ENCODE measurements at regions not wholly inside any gene's neighbourhood (a gene's known extent, or its start where the extent isn't known, plus 50 kb on each side); places are given as distances from the start of the nearest gene placed in this dataset.

- TF ChIP-seq RBBP5 (conservative IDR thresholded peaks at IDR 0.05) (no peak), EGR1 (IDR thresholded peaks at IDR 0.05; ENCODE audit: borderline replicate concordance in 1 of 2, low read depth in 2 of 2, low read length in 2 of 2) (no peak), CHD4 (IDR thresholded peaks at IDR 0.05) (no peak), USF1 (IDR thresholded peaks at IDR 0.05; ENCODE audit: borderline replicate concordance, extremely low read length, insufficient read depth, low read depth, low read length) (no peak), POLR2A (IDR thresholded peaks at IDR 0.05; ENCODE audit: low read depth, low read length) (no peak), MLLT1 (IDR thresholded peaks at IDR 0.05) (no peak), E4F1 (IDR thresholded peaks at IDR 0.05; ENCODE audit: borderline replicate concordance, partially characterized antibody) (no peak), ZNF384 (IDR thresholded peaks at IDR 0.05; ENCODE audit: borderline replicate concordance, low read depth, low read length) (no peak), NFXL1 (IDR thresholded peaks at IDR 0.05; ENCODE audit: borderline replicate concordance) (no peak), ASH2L (IDR thresholded peaks at IDR 0.05; ENCODE audit: borderline replicate concordance, low read depth) (no peak), BCL3 (IDR thresholded peaks at IDR 0.05; ENCODE audit: borderline replicate concordance, insufficient read depth, low read depth, low read length, poor library complexity, severe bottlenecking) (no peak), CHD2 (IDR thresholded peaks at IDR 0.05; ENCODE audit: borderline replicate concordance, low read depth, low read length) (no peak)
- ATAC-seq: no peak
- Histone ChIP-seq H3K27ac (ENCODE audit: control insufficient read depth, insufficient read depth) (no peak overlapping the region), H4K20me1 (ENCODE audit: control insufficient read depth, insufficient read depth) (no peaks in the 10 kb centered on the region), H3K36me3 (ENCODE audit: control insufficient read depth in 2 of 2, insufficient read depth in 2 of 2, low read length in 1 of 2) (no peaks in the 10 kb centered on the region), H3K4me3 (no peak overlapping the region), H3K9ac (ENCODE audit: control insufficient read depth, insufficient read depth, low read length) (no peak overlapping the region), H3K4me2 (ENCODE audit: control insufficient read depth, insufficient read depth) (no peak overlapping the region), H2AFZ (ENCODE audit: control insufficient read depth, low read depth, low read length) (no peak overlapping the region), H3K27me3 (replicated peaks in 1 of 2; ENCODE audit: control insufficient read depth in 2 of 2, insufficient read depth in 2 of 2, low read length in 1 of 2) (no peaks in the 10 kb centered on the region), H3K9me3 (replicated peaks; ENCODE audit: control insufficient read depth, insufficient read depth, low read length) (no peaks in the 10 kb centered on the region), H3K79me2 (ENCODE audit: control insufficient read depth, insufficient read depth, low read length) (no peaks in the 10 kb centered on the region), H3K4me1 (ENCODE audit: control insufficient read depth, insufficient read depth, low read length) (no peaks in the 10 kb centered on the region)
- in situ Hi-C loops (cut with MboI): no loop called here
- no TSS peak for BruUV-seq (replicated peaks)
- no peak for FAIRE-seq
- POLR2A ChIA-PET: no interaction called here
- DNase-seq (ENCODE audit: low read depth, low spot score): no peak
- CTCF ChIA-PET: no interaction called here
- intact Hi-C loops (cut with micrococcal nuclease; ENCODE audit: unreplicated experiment): no loop called here
- WGBS (ENCODE audit: insufficient coverage, insufficient replicate concordance, low lambda C conversion rate, missing lambda C conversion rate): 0% methylated on average over 3 of the region's 3 CpGs
- RAD21 ChIA-PET (ENCODE audit: unreplicated experiment): no interaction called here
- SMC1A ChIA-PET (ENCODE audit: uncharacterized antibody, unreplicated experiment): interaction anchor here (1.5 kb wide), 1 partner anchor 22 kb away, joined by 3 read pairs; no protein-coding TSS in a partner anchor
Measured at GRCh38 chr5:92980491-92980890, 600.5 kb downstream of the NR2F1-AS1 start.

Measured in GM12878 (cell line).